Neural progenitor cell (in vitro differentiated cells): ENCODE measurements at regions not wholly inside any gene's neighbourhood (a gene's known extent, or its start where the extent isn't known, plus 50 kb on each side); places are given as distances from the start of the nearest gene placed in this dataset.

Experiments
- DNase-seq: peaks from one replicate; pipeline ENCODE4 v3.0.0-alpha.2; 2016; ENCODE audit warnings: low spot score
- H2AFZ ChIP-seq: fragments of 200-600 bp; sonication (generic); replicated peaks from 2 replicates; pipeline ENCODE4 v1.6.1; 2016; ENCODE audit warnings: antibody characterized with exemption
- H3F3A ChIP-seq: fragments of 200-600 bp; sonication (generic); 2 replicates; pipeline ENCODE4 v1.6.1; 2016; ENCODE audit warnings: antibody characterized with exemption, low read depth
- H3K27ac ChIP-seq: fragments of 200-600 bp; sonication (generic); 2 replicates; pipeline ENCODE4 v1.5.1; 2016; ENCODE audit warnings: mild to moderate bottlenecking
- H3K27me3 ChIP-seq: fragments of 200-600 bp; sonication (generic); 2 replicates; pipeline ENCODE4 v1.6.1; 2016; ENCODE audit warnings: mild to moderate bottlenecking, moderate library complexity
- H3K36me3 ChIP-seq: fragments of 200-600 bp; sonication (generic); 2 replicates; pipeline ENCODE4 v1.5.1; 2016
- H3K4me1 ChIP-seq: fragments of 200-600 bp; sonication (generic); 2 replicates; pipeline ENCODE4 v1.6.1; 2016; ENCODE audit warnings: mixed run types
- H3K4me2 ChIP-seq: fragments of 200-600 bp; sonication (generic); 2 replicates; pipeline ENCODE4 v1.6.1; 2016
- H3K4me3 ChIP-seq: fragments of 200-600 bp; sonication (generic); 2 replicates; pipeline ENCODE4 v1.5.1; 2016
- H3K79me2 ChIP-seq: fragments of 200-600 bp; sonication (generic); 2 replicates; pipeline ENCODE4 v1.6.1; 2016; ENCODE audit warnings: low read depth
- H3K9ac ChIP-seq: fragments of 200-600 bp; sonication (generic); 2 replicates; pipeline ENCODE4 v1.6.1; 2016
- H3K9me3 ChIP-seq: fragments of 200-600 bp; sonication (generic); 2 replicates; pipeline ENCODE4 v1.5.1; 2016; ENCODE audit warnings: low read depth
- H4K20me1 ChIP-seq: fragments of 200-600 bp; sonication (generic); 2 replicates; pipeline ENCODE4 v1.6.1; 2016; ENCODE audit warnings: low read depth
- H3K27ac Mint-ChIP-seq: 3 replicates; pipeline ENCODE4 v1.8.0; 2021; ENCODE audit warnings: mixed read lengths
- H3K27me3 Mint-ChIP-seq: 2 replicates; pipeline ENCODE4 v1.8.0; 2022; ENCODE audit warnings: low read depth, mild to moderate bottlenecking, inconsistent platforms, moderate library complexity, mixed read lengths; ENCODE audit not compliant: insufficient read depth
- H3K36me3 Mint-ChIP-seq: 3 replicates; pipeline ENCODE4 v1.8.0; 2021; ENCODE audit warnings: mixed read lengths
- H3K4me1 Mint-ChIP-seq: 3 replicates; pipeline ENCODE4 v1.8.0; 2021; ENCODE audit warnings: mixed read lengths
- H3K4me3 Mint-ChIP-seq: 3 replicates; pipeline ENCODE4 v1.8.0; 2021; ENCODE audit warnings: mild to moderate bottlenecking, moderate library complexity, mixed read lengths
- H3K9me3 Mint-ChIP-seq: 3 replicates; pipeline ENCODE4 v1.8.0; 2020; ENCODE audit warnings: mixed read lengths
- EZH2 ChIP-seq: fragments of 200-600 bp; sonication (generic); IDR thresholded peaks from 2 replicates; pipeline ENCODE4 v1.6.1; 2017; ENCODE audit warnings: antibody characterized with exemption, mild to moderate bottlenecking, moderate library complexity
- EZH2phosphoT487 ChIP-seq: fragments of 200-600 bp; sonication (generic); IDR thresholded peaks from 2 replicates; pipeline ENCODE4 v1.6.1; 2017; ENCODE audit warnings: antibody characterized with exemption
- TF ChIP-seq, protein P1 (sequence below): fragments of 200-600 bp; sonication (generic); IDR thresholded peaks from 2 replicates; pipeline ENCODE4 v1.5.1; 2017; ENCODE audit warnings: antibody characterized with exemption, mild to moderate bottlenecking

- H3K4me3 Mint-ChIP-seq: no peak overlapping the region
- Histone ChIP-seq H3K27ac (no peak overlapping the region), H3K4me2 (no peak overlapping the region), H3K79me2 (no peaks in the 10 kb centered on the region), H3K4me1 (peaks cover 4% of the 10 kb centered on the region), H3K36me3 (no peaks in the 10 kb centered on the region), H3F3A (no peaks in the 10 kb centered on the region), H3K4me3 (no peak overlapping the region), H3K9ac (no peak overlapping the region), H3K27me3 (no peaks in the 10 kb centered on the region), H2AFZ (peak overlapping the region; percentile 68), H3K9me3 (no peaks in the 10 kb centered on the region), H4K20me1 (no peaks in the 10 kb centered on the region)
- H3K27me3 Mint-ChIP-seq: no peaks in the 10 kb centered on the region
- H3K9me3 Mint-ChIP-seq: peaks cover 9% of the 10 kb centered on the region
- no peak for DNase-seq
- H3K36me3 Mint-ChIP-seq: no peaks in the 10 kb centered on the region
- H3K27ac Mint-ChIP-seq: no peak overlapping the region
- no peak for TF ChIP-seq EZH2phosphoT487
- TF ChIP-seq, protein P1, sequence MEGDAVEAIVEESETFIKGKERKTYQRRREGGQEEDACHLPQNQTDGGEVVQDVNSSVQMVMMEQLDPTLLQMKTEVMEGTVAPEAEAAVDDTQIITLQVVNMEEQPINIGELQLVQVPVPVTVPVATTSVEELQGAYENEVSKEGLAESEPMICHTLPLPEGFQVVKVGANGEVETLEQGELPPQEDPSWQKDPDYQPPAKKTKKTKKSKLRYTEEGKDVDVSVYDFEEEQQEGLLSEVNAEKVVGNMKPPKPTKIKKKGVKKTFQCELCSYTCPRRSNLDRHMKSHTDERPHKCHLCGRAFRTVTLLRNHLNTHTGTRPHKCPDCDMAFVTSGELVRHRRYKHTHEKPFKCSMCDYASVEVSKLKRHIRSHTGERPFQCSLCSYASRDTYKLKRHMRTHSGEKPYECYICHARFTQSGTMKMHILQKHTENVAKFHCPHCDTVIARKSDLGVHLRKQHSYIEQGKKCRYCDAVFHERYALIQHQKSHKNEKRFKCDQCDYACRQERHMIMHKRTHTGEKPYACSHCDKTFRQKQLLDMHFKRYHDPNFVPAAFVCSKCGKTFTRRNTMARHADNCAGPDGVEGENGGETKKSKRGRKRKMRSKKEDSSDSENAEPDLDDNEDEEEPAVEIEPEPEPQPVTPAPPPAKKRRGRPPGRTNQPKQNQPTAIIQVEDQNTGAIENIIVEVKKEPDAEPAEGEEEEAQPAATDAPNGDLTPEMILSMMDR: no peak
- TF ChIP-seq EZH2: no peak
- H3K4me1 Mint-ChIP-seq: no peaks in the 10 kb centered on the region
These were observed 152.9 kb upstream of the MAP3K7 start for GRCh38 chr6:90739802-90740201.

- DNase-seq: peak; percentile 42
- no peak overlapping the region for H3K27ac Mint-ChIP-seq
- peaks cover 9% of the 10 kb centered on the region for H3K9me3 Mint-ChIP-seq
- TF ChIP-seq EZH2 (no peak), EZH2phosphoT487 (no peak)
- TF ChIP-seq, protein P1: no peak
- H3K79me2 ChIP-seq: no peaks in the 10 kb centered on the region
- H3F3A ChIP-seq: no peaks in the 10 kb centered on the region
- H3K4me3 ChIP-seq: no peak overlapping the region
- no peaks in the 10 kb centered on the region for H3K4me1 Mint-ChIP-seq
- H3K36me3 Mint-ChIP-seq: no peaks in the 10 kb centered on the region
- no peaks in the 10 kb centered on the region for H3K27me3 Mint-ChIP-seq
- H3K9ac ChIP-seq: no peak overlapping the region
- H3K4me2 ChIP-seq: no peak overlapping the region
- no peaks in the 10 kb centered on the region for H3K9me3 ChIP-seq
- peak overlapping the region; percentile 68 for H2AFZ ChIP-seq
- H3K27me3 ChIP-seq: no peaks in the 10 kb centered on the region
- H3K36me3 ChIP-seq: no peaks in the 10 kb centered on the region
- H3K4me3 Mint-ChIP-seq: no peak overlapping the region
- no peaks in the 10 kb centered on the region for H4K20me1 ChIP-seq
- H3K4me1 ChIP-seq: peaks cover 4% of the 10 kb centered on the region
- no peak overlapping the region for H3K27ac ChIP-seq
These were observed 152.5 kb upstream of the MAP3K7 start for GRCh38 chr6:90739339-90739738.

- DNase-seq: no peak
- no peaks in the 10 kb centered on the region for H3K9me3 Mint-ChIP-seq
- no peaks in the 10 kb centered on the region for H3K9me3 ChIP-seq
- H3K4me3 Mint-ChIP-seq: no peak overlapping the region
- H3K4me3 ChIP-seq: no peak overlapping the region
- H3K4me1 ChIP-seq: no peaks in the 10 kb centered on the region
- no peak overlapping the region for H3K9ac ChIP-seq
- no peaks in the 10 kb centered on the region for H3K27me3 Mint-ChIP-seq
- no peak overlapping the region for H3K27ac ChIP-seq
- no peaks in the 10 kb centered on the region for H3K27me3 ChIP-seq
- no peaks in the 10 kb centered on the region for H3K4me1 Mint-ChIP-seq
- no peaks in the 10 kb centered on the region for H3K36me3 ChIP-seq
- no peak overlapping the region for H3K27ac Mint-ChIP-seq
- no peaks in the 10 kb centered on the region for H3K79me2 ChIP-seq
- no peak overlapping the region for H2AFZ ChIP-seq
- TF ChIP-seq EZH2 (no peak), EZH2phosphoT487 (no peak)
- TF ChIP-seq, protein P1: no peak
- no peak overlapping the region for H3K4me2 ChIP-seq
- no peaks in the 10 kb centered on the region for H3F3A ChIP-seq
- no peaks in the 10 kb centered on the region for H3K36me3 Mint-ChIP-seq
- no peaks in the 10 kb centered on the region for H4K20me1 ChIP-seq
These were observed 143.3 kb upstream of the MAP3K7 start for GRCh38 chr6:90730151-90730673.
